BJ (cell line): ENCODE measurements at regions not wholly inside any gene's neighbourhood (a gene's known extent, or its start where the extent isn't known, plus 50 kb on each side); places are given as distances from the start of the nearest gene placed in this dataset.

Experiments used
- CTCF ChIA-PET: fragments of 350-600 bp; formaldehyde crosslinking; extraction: SDS; loops from one replicate; lab custom pipeline; 2021; ENCODE audit warnings: antibody characterized with exemption, inconsistent platforms; lab: Yijun Ruan, JAX
- POLR2A ChIA-PET: fragments of 300-600 bp; sonication (Branson Sonifier 250); formaldehyde crosslinking; extraction: SDS; loops from one replicate; lab custom pipeline; 2021; ENCODE audit warnings: antibody characterized with exemption; lab: Charles Lee
- DNase-seq: peaks from one replicate; pipeline ENCODE4 v3.0.0-alpha.2; 2011; ENCODE audit warnings: low read depth
- H3K27me3 ChIP-seq: 2 replicates; pipeline ENCODE4 v1.6.0; 2011; ENCODE audit warnings: low read length; ENCODE audit not compliant: control insufficient read depth, insufficient read depth
- H3K36me3 ChIP-seq: 2 replicates; pipeline ENCODE4 v1.5.1; 2011; ENCODE audit warnings: low read length; ENCODE audit not compliant: control insufficient read depth, insufficient read depth
- H3K4me3 ChIP-seq: 2 replicates; pipeline ENCODE4 v1.5.1; 2011; ENCODE audit warnings: low read depth, mild to moderate bottlenecking, control low read depth, low read length
- TF ChIP-seq, protein P1 (sequence below): IDR thresholded peaks from 2 replicates; pipeline ENCODE4 v1.5.1; 2011; ENCODE audit warnings: low read depth, mild to moderate bottlenecking, control low read depth, inconsistent platforms, low read length, moderate library complexity; ENCODE audit not compliant: insufficient read depth

GRCh38 chr7:32256376-32256775 lies 186.2 kb upstream of the PDE1C start:
- POLR2A ChIA-PET = no interaction called here
- H3K4me3 ChIP-seq = no peak overlapping the region
- TF ChIP-seq, protein P1, sequence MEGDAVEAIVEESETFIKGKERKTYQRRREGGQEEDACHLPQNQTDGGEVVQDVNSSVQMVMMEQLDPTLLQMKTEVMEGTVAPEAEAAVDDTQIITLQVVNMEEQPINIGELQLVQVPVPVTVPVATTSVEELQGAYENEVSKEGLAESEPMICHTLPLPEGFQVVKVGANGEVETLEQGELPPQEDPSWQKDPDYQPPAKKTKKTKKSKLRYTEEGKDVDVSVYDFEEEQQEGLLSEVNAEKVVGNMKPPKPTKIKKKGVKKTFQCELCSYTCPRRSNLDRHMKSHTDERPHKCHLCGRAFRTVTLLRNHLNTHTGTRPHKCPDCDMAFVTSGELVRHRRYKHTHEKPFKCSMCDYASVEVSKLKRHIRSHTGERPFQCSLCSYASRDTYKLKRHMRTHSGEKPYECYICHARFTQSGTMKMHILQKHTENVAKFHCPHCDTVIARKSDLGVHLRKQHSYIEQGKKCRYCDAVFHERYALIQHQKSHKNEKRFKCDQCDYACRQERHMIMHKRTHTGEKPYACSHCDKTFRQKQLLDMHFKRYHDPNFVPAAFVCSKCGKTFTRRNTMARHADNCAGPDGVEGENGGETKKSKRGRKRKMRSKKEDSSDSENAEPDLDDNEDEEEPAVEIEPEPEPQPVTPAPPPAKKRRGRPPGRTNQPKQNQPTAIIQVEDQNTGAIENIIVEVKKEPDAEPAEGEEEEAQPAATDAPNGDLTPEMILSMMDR = no peak
- no peaks in the 10 kb centered on the region for H3K36me3 ChIP-seq
- no peak for DNase-seq
- CTCF ChIA-PET = no interaction called here
- H3K27me3 ChIP-seq = no peaks in the 10 kb centered on the region

DNA sequence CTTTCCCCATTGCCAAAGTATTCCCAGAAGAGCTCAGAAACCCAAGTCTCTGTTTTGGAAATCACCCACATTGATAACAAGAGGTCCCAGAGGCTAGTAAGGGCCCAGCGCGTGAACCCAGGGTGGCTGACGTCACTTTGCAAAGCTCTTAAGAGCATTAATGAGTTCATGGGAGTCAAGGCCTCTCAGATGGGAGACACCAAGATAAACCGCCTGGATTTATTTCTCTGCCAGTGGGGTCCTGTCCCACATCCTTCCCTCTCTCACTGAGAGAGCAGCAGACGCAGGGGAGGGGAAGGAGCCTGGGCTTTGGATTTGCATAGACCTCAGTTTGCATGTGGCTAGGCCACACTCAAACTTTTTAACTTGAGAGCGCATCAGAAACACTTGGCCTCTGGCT lies 184.8 kb upstream of the PDE1C start:
- POLR2A ChIA-PET = no interaction called here
- Histone ChIP-seq H3K36me3 (no peaks in the 10 kb centered on the region), H3K4me3 (no peak overlapping the region), H3K27me3 (no peaks in the 10 kb centered on the region)
- CTCF ChIA-PET = no interaction called here
- DNase-seq = no peak
- TF ChIP-seq, protein P1 = no peak

DNA sequence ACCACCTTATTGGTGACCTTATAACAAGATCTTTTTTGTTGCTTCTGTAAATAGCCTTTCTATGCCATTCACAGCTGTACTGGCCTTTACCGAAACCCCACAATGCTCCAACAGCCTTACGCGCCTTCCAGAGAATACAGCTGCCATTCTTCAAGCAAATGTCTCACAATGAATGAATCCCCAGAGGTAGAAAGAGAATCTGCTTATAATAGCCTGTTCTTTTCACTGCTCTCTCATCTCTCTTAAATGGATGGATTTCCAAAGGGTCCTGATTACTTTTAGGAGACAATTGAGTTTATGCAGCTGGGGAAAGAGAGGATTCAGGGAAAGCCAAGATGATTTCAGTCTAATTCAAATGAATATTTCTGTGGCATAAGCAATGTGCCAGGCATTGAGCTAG lies 183.1 kb upstream of the PDE1C start:
- CTCF ChIA-PET = no interaction called here
- TF ChIP-seq, protein P1 = no peak
- Histone ChIP-seq H3K36me3 (no peaks in the 10 kb centered on the region), H3K27me3 (no peaks in the 10 kb centered on the region), H3K4me3 (no peak overlapping the region)
- POLR2A ChIA-PET = no interaction called here
- DNase-seq = no peak

GRCh38 chr7:32251659-32252058 lies 181.5 kb upstream of the PDE1C start:
- no peaks in the 10 kb centered on the region for H3K27me3 ChIP-seq
- DNase-seq = no peak
- H3K4me3 ChIP-seq = no peak overlapping the region
- ChIA-PET CTCF (no interaction called here), POLR2A (no interaction called here)
- H3K36me3 ChIP-seq = no peaks in the 10 kb centered on the region
- TF ChIP-seq, protein P1 = no peak

- POLR2A ChIA-PET = no interaction called here
Measured at GRCh38 chr7:32250471-32251260, 180.5 kb upstream of the PDE1C start.

More at GRCh38 chr7:32250471-32251260, 180.5 kb upstream of the PDE1C start:
- no peak overlapping the region for H3K4me3 ChIP-seq
- no peak for DNase-seq
- H3K27me3 ChIP-seq = no peaks in the 10 kb centered on the region
- CTCF ChIA-PET = no interaction called here
- no peaks in the 10 kb centered on the region for H3K36me3 ChIP-seq
- TF ChIP-seq, protein P1 = no peak
